ENCODE measurements at regions not wholly inside any gene's neighbourhood (a gene's known extent, or its start where the extent isn't known, plus 50 kb on each side); places are given as distances from the start of the nearest gene placed in this dataset.

GRCh38 chr12:118694128-118694775 lies 287.1 kb upstream of the SRRM4 start:
- no peak overlapping the region for H3K4me3 ChIP-seq
- no peak for TF ChIP-seq CTCF (IDR thresholded peaks at IDR 0.05; ENCODE audit: control extremely low read depth, extremely low read depth)
- no peaks in the 10 kb centered on the region for H3K36me3 ChIP-seq (ENCODE audit: control insufficient read depth in 4 of 4, insufficient read depth in 4 of 4, low read length in 4 of 4)
- DNase-seq (no peak), ATAC-seq (ENCODE audit: insufficient read depth, low FRiP score) (no peak)
- H3K9me3 ChIP-seq (ENCODE audit: control insufficient read depth in 4 of 4, insufficient read depth in 3 of 4, low read length in 3 of 4): no peaks in the 10 kb centered on the region
- no peak overlapping the region for H3K27ac ChIP-seq (ENCODE audit: low read depth in 1 of 2, low read length in 1 of 2)
- 81 to 83% methylated on average over 11 of the region's 11 CpGs for WGBS, 2 donors
- peaks cover 0 to 2% (median 0%) of the 10 kb centered on the region in 3 donors for H3K27me3 ChIP-seq (ENCODE audit: control insufficient read depth in 3 of 3, insufficient read depth in 3 of 3, low read length in 2 of 3)
- H3K4me1 ChIP-seq (ENCODE audit: control insufficient read depth in 5 of 5, insufficient read depth in 5 of 5, low read length in 5 of 5): no peaks in the 10 kb centered on the region
- H3K9ac ChIP-seq (ENCODE audit: insufficient read depth in 1 of 2, low read length in 2 of 2): no peak overlapping the region

GRCh38 chr12:118704527-118705241 lies 276.7 kb upstream of the SRRM4 start:
- Histone ChIP-seq H3K27me3 (ENCODE audit: control insufficient read depth in 3 of 3, insufficient read depth in 3 of 3, low read length in 2 of 3) (no peaks in the 10 kb centered on the region), H3K9ac (ENCODE audit: insufficient read depth in 1 of 2, low read length in 2 of 2) (no peak overlapping the region), H3K4me1 (ENCODE audit: control insufficient read depth in 5 of 5, insufficient read depth in 5 of 5, low read length in 5 of 5) (no peaks in the 10 kb centered on the region), H3K4me3 (no peak overlapping the region), H3K27ac (ENCODE audit: low read depth in 1 of 2, low read length in 1 of 2) (no peak overlapping the region), H3K36me3 (ENCODE audit: control insufficient read depth in 4 of 4, insufficient read depth in 4 of 4, low read length in 4 of 4) (no peaks in the 10 kb centered on the region), H3K9me3 (ENCODE audit: control insufficient read depth in 4 of 4, insufficient read depth in 3 of 4, low read length in 3 of 4) (peaks cover 0 to 10% (median 2%) of the 10 kb centered on the region in 4 donors)
- ATAC-seq (ENCODE audit: insufficient read depth, low FRiP score): no peak
- DNase-seq: no peak
- WGBS, 2 donors: 58 to 76% methylated on average over 5 of the region's 5 CpGs
- no peak for TF ChIP-seq CTCF (IDR thresholded peaks at IDR 0.05; ENCODE audit: control extremely low read depth, extremely low read depth)

- H3K36me3 ChIP-seq (ENCODE audit: control insufficient read depth in 4 of 4, insufficient read depth in 4 of 4, low read length in 4 of 4): no peaks in the 10 kb centered on the region
- H3K4me1 ChIP-seq (ENCODE audit: control insufficient read depth in 5 of 5, insufficient read depth in 5 of 5, low read length in 5 of 5): no peaks in the 10 kb centered on the region
- H3K27me3 ChIP-seq (ENCODE audit: control insufficient read depth in 3 of 3, insufficient read depth in 3 of 3, low read length in 2 of 3): no peaks in the 10 kb centered on the region
- DNase-seq: no peak
- H3K4me3 ChIP-seq: no peak overlapping the region
- H3K27ac ChIP-seq (ENCODE audit: low read depth in 1 of 2, low read length in 1 of 2): no peak overlapping the region
- no peak overlapping the region for H3K9ac ChIP-seq (ENCODE audit: insufficient read depth in 1 of 2, low read length in 2 of 2)
- no peak for TF ChIP-seq CTCF (IDR thresholded peaks at IDR 0.05; ENCODE audit: control extremely low read depth, extremely low read depth)
- ATAC-seq (ENCODE audit: insufficient read depth, low FRiP score): no peak
- H3K9me3 ChIP-seq (ENCODE audit: control insufficient read depth in 4 of 4, insufficient read depth in 3 of 4, low read length in 3 of 4): peaks cover 0 to 11% (median 2%) of the 10 kb centered on the region in 4 donors
Measured at GRCh38 chr12:118706437-118706836, 274.9 kb upstream of the SRRM4 start.

Data from lung (tissue), 11 donors.